HG03354 (cell line): ENCODE measurements at regions not wholly inside any gene's neighbourhood (a gene's known extent, or its start where the extent isn't known, plus 50 kb on each side); places are given as distances from the start of the nearest gene placed in this dataset.

ENCODE experiments used
- ATAC-seq: cut with Tn5 transposase; IDR thresholded peaks from one replicate; pipeline ENCODE4 v1.9.1; 2021; ENCODE audit warnings: mild to moderate bottlenecking; ENCODE audit not compliant: unreplicated experiment, poor library complexity, severe bottlenecking

DNA sequence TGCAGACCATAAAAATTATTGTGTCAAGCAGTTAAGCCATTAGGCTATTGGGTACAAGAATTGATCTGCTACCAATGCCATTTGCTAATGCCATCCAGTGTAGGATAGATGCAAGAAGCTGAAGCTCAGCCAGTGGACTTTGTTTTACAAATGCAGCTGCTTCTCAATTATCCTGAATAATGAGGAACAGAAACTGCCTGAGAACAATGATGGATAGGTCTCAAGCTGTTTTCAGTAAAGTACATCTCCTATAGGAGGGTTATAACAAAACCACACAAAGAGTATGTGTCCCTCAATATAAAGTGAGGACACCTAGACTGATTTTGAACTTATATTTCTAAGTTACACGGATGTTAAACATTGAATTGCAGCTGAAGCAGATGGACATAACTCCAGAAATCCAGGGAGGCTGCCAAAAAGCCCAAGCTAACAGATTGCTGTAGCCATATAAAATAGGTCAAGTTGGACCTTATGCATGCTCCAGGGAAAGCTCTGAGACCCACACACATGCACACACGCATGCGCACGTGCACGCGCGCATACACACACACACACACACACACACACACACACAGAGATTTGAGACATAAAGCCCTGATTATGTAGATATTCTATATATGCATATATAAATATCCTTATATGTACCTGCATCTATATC, 482.7 kb upstream of the CD180 start:
- no peak for ATAC-seq

GRCh38 chr5:67678594-67678993, 482.0 kb upstream of the CD180 start:
- ATAC-seq, result no peak

GRCh38 chr5:67677422-67677970, 480.9 kb upstream of the CD180 start:
- ATAC-seq, result no peak

GRCh38 chr5:67676863-67677262, 480.3 kb upstream of the CD180 start:
- no peak for ATAC-seq

DNA sequence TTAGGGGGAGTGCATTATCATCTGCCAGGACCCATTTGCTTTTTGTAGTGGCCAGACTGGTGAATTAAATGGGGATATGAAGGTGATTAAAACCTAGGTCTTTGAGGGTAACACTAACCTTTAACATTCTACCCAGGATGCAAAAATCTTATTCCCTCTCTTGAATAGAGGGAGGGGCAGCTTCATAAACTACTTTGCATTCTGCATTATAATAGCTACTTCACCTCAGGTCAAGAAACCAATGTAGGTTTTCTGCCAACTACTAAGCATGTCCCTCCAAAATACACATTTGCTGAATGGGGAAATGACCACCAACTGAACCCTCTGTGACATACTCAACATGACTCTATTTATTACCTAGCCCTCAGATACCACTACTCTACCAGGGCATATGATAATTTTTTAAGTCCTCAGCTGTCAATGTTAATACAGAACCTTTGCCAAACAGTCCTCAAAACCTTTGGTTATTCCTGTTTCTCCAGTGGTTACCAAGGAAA, 477.6 kb upstream of the CD180 start:
- no peak for ATAC-seq

- no peak for ATAC-seq
Observed at GRCh38 chr5:67673618-67674017, 477.0 kb upstream of the CD180 start.

- no peak for ATAC-seq
Observed at GRCh38 chr5:67673180-67673579, 476.6 kb upstream of the CD180 start.

- ATAC-seq, result no peak
Observed at GRCh38 chr5:67672636-67673035, 476.0 kb upstream of the CD180 start.

- ATAC-seq, result no peak
Observed at GRCh38 chr5:67669916-67670315, 473.3 kb upstream of the CD180 start.

DNA sequence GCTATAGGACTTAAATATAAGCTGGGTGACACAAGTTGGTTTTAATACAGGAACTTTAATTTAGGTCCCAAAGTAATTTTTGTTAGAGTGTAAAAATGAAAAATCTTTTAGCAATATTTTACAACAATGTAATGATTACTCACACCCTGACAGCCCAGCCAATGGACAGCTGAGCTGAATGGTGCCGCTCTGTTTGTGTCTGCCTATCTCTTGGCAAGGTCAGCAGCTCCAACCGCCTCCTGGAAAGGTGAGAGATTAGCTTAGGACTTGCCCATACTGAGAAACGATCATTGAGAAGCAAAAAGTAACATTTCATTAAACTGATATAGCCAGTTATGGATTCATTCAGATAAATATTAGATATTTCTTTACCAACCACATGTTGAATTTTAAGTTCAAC, 463.6 kb upstream of the CD180 start:
- no peak for ATAC-seq

DNA sequence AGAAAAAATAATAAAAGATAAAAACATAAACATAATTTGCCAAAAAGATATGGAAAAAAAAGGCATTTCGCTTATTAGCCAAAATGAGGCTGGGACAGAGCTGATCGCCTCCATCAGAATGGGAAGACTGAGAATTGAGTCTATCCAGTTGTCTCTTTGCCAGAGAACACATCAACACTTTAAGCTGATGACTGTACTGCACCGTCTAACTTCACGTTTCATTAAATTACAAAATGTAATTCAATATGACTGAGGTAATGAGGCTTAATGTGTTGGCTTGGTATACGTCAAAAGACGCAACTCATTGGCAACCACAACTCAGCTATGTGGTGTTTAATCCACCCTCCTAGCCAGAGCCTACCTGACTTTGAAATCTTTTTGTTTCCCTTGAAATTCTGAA, 462.7 kb upstream of the CD180 start:
- ATAC-seq, result no peak

DNA sequence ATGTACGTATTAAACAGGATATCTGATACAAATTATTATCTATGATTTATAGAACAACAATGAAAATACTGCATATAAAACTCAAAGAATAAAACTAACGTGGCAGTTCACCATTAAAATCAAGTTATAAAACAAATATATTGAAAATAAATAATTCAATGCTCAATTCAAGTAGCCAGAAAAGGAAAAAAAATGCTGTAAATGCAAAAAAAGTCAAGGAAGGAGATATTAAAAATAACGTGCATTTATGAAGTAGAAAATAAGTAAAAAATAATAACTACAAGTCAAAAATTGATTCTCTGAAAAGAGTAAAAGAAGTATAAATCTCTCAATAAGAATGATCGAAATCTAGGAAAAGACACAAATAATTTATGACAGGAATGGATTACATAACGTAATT, 460.5 kb upstream of the CD180 start:
- ATAC-seq, result no peak

DNA sequence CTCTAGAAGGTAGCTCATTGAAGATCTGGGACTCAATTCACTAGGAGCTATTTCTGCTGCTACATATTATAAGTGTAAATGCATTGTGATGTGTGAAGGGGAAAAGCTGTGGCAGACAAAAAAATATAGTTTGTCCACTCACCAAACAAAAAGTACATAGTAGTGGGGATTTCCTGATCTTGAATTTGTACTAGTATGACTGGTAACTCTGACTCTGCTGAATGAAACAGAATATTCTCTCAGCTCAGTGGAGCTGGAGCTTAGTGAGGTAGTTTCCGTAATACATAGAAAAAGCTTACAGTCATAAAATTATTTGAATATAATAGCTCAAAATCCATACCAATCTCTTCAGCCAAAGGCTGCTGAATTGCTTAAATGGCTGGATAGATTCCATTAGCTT, 455.6 kb upstream of the CD180 start:
- ATAC-seq, result peak; percentile 66

- no peak for ATAC-seq
Observed at GRCh38 chr5:67651180-67651579, 454.6 kb upstream of the CD180 start.

DNA sequence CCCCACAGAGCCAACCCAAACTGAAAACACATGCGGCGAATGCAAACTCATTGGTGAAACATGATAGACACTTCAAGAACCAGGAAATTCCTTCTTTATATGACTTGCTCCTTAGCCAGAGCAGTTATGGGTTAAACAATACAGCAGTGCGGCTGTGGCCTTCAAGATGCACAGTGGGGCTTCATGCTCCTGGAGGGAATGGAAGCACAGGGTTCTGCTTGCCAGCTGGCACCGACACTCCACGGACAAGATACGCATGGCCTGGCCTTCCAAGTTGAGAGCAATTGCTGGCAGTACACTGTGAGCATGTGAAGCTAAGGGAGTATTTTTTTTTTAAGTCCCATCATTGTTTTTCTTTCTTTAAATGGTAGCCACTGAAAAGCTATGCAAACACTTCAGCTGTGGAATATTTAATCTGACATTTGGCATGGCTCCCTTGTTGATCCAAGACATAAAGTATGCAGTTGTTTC, 451.6 kb upstream of the CD180 start:
- no peak for ATAC-seq

DNA sequence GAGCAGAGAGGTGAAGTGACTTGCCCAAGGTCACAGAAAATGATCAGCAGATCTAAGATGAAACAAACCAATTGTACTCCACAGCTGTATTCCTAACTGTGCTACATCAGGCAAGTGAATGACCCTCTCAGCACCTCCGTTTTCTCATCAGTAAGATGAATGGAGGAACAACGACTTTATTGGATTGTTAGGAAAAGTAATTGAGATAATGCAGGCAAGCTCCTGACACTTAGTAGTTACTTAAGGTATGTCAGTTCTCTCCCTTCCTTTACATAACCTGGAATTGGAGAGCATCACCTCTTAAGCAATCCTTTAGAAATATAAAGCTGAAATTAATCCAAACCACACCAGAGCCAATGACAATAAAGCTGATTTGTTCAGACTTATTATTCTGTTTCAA, 451.2 kb upstream of the CD180 start:
- no peak for ATAC-seq

- no peak for ATAC-seq
Observed at GRCh38 chr5:67644221-67644920, 447.8 kb upstream of the CD180 start.

DNA sequence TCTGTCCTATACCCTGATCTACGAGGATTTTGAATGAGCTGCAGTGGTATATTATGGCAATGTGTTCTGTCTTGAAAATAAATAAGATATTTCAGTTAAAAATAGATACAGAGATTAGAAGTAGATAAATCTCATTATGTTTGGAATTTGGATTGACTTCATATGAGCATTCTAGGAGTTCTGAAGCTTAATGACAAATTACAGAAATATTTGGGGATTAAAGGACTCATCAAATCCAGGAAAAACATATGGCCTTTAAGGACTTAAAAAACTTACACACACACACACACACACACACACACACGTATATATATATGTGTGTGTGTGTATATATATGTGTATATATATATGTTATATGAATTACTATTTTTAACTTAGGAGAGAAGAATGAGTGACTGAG, 446.9 kb upstream of the CD180 start:
- no peak for ATAC-seq

DNA sequence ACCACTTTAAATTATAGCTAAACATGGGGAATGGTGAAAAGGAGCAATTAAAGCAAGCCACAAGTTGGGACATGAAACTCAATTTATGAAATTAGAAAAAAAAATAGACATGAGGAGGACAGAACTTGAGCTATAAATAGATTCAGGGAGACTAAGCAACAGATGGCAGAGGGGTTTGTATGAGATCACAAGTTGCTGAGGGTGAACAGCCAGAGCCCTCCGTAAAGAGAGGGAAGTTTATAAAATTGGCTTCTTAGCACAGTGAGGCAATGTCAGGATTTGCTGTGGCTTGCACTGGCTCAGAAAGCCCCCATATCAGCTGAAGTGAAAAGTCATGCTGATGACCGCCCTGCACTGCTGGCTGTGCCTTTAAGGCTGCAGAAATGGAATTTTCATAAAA, 443.4 kb upstream of the CD180 start:
- ATAC-seq, result no peak

GRCh38 chr5:67639313-67639712, 442.7 kb upstream of the CD180 start:
- ATAC-seq, result no peak

DNA sequence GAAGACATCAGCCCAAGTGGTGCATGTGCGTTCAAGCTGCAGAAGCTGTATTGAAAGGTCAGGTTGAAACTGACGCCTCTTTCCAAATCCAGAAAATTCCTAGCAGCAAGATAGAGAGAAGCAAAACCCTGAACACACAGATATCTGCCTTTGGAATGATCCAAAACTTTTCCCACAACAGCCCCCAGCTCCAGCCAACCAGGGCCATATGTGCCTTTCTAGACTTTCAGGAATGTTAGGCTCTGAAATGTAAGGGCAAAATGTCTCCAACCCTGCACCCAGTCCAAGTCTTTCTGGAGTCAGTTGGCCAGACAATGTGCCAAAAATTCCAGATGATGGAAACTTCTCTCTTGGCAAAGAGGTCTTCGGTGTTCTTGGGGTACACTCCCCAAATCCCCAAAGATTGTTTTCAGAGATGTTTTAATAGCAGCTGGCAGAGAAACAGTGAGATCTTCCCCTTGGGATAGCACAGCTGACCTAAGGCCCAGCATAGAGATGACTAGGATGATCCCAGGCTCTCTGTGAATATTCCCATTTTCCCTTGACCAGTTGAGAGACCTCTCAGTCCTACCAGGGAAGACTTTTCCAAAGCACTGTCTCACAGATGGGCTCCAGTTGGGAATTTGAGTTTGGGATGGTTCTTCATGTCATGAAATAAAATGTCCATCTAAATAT, 440.4 kb upstream of the CD180 start:
- ATAC-seq, result no peak
